ENCODE measurements at regions not wholly inside any gene's neighbourhood (a gene's known extent, or its start where the extent isn't known, plus 50 kb on each side); places are given as distances from the start of the nearest gene placed in this dataset.

DNA sequence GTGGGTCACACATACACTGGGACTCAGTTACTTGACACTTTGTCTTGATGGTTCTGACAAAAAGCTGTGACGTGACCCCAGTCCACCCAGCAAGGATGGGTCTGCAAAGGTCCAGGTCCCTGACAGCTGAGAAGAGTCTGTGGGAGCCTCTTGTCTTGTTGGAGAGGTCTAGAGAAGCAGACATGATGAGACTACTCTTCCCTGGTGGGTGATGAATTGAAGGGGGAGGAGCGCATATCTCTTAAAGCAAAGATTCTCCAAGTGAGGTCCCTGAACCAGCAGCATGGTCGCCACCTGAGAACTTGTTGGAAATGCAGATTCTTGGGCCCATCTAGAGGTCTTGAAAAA is 78.5 kb upstream of the MEDAG start:
- TF ChIP-seq, protein P1, sequence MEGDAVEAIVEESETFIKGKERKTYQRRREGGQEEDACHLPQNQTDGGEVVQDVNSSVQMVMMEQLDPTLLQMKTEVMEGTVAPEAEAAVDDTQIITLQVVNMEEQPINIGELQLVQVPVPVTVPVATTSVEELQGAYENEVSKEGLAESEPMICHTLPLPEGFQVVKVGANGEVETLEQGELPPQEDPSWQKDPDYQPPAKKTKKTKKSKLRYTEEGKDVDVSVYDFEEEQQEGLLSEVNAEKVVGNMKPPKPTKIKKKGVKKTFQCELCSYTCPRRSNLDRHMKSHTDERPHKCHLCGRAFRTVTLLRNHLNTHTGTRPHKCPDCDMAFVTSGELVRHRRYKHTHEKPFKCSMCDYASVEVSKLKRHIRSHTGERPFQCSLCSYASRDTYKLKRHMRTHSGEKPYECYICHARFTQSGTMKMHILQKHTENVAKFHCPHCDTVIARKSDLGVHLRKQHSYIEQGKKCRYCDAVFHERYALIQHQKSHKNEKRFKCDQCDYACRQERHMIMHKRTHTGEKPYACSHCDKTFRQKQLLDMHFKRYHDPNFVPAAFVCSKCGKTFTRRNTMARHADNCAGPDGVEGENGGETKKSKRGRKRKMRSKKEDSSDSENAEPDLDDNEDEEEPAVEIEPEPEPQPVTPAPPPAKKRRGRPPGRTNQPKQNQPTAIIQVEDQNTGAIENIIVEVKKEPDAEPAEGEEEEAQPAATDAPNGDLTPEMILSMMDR (conservative IDR thresholded peaks at IDR 0.05; ENCODE audit: low read depth, low read length): no peak
- no peak for DNase-seq (ENCODE audit: low read depth)
- no peak overlapping the region for H3K4me3 ChIP-seq (ENCODE audit: low read length)

DNA sequence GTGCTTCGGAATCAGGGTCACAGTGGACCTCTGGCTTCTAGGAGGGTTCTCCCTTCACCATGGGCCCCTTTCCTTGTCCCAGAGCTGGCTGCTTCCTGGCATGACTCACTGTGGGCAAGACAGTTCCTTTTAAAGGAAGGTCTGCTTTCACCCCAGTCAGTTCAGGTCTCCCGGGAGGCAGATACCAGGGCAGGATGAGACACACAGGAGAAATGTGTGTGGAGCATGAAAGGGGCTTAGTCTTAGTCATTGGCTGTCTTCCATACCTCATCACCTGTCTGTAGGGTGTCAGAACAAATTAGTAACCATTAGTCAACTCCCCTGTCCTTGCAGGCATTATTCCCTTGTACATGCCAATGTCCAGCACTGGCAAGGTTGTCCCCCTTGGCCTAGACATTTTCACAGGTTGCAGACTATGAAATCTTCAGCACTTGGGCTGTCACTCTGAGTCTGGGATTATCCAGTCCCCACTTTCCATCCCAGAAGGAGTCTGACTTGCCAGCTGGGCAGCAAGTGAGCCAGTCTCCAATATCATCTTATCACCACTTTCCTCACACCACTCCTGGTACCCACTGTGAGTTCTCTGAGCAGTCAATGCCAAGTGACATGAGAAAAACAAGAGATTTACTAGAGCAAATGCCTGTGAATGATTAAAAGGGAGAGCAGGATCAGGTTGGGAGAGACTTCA is 76.8 kb upstream of the MEDAG start:
- H3K4me3 ChIP-seq (ENCODE audit: low read length): no peak overlapping the region
- TF ChIP-seq, protein P1 (conservative IDR thresholded peaks at IDR 0.05; ENCODE audit: low read depth, low read length): no peak
- DNase-seq (ENCODE audit: low read depth): no peak

DNA sequence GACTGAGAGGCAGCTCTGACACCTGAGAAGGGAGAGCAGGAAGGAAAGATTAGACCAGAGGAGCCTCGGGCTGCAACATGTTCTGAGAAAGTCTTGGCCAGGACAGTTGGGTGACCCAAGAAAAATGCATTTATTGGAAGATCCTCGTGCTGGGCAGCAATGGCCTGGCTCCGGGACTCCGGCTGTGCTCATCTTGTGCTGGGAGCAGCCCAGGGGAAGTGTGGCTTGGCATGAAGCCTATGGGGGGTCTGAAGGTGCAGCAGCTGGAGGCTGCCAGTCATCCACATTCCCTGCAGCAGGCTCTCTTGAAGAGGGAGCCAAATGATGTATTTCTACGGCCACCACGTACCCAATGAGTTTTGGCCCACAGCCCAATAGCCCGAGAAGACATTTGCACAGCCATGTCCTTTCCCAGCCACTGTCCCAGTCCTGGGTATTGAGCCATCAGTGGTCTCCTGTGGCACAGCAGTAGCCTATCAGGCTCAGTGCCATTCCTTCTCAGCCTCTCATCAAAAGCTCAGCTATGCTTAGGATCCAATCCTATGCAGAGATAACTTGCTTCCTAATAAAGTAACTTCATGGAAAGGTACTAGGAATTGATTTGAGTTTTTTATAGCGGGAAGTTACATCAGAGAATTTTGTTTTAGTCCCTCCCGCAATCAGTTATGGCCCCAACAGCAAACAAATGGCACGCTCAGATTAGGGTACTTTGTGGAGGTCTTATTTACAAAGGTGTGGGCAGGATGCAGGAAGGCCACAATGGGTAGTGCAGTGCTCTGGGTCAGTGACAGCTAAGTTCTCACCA is 76.0 kb upstream of the MEDAG start:
- H3K4me3 ChIP-seq (ENCODE audit: low read length): no peak overlapping the region
- DNase-seq (ENCODE audit: low read depth): no peak
- TF ChIP-seq, protein P1 (conservative IDR thresholded peaks at IDR 0.05; ENCODE audit: low read depth, low read length): no peak

DNA sequence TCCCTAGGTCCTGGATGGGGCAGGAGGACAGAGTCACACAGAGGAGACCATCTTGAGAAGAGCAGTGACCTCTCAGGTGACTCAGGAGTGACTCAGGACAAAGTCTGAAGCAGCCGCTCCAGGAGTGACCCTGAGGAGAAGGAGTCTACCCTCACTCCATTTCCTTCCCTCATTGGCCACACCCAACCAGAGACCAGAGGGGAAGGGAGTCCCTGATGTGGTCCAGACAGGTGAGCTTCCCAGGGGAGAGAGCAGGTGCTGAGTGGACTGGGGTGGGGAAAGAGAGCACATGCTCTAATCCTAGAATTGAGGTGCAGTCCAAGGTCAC is 75.5 kb upstream of the MEDAG start:
- DNase-seq (ENCODE audit: low read depth): no peak
- TF ChIP-seq, protein P1 (conservative IDR thresholded peaks at IDR 0.05; ENCODE audit: low read depth, low read length): no peak
- H3K4me3 ChIP-seq (ENCODE audit: low read length): no peak overlapping the region

DNA sequence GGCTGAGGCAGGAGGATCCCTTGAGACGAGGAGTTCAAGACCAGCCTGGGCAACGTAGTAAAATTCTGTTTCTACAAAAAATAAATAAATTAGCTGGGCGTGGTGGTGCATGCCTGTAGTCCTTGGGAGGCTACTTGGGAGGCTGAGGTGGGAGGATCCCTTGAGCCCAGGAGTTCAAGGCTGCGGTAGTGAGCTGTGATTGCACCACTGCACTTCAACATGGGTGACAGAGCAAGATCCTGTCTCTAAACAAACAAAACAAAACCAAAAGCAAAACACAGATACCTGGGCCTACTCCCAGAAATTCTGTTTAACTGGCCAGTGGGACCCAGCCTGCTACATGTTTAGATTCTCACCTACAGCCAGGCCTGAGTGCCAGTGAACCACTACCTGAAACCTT is 74.6 kb upstream of the MEDAG start:
- DNase-seq (ENCODE audit: low read depth): no peak
- H3K4me3 ChIP-seq (ENCODE audit: low read length): no peak overlapping the region
- TF ChIP-seq, protein P1 (conservative IDR thresholded peaks at IDR 0.05; ENCODE audit: low read depth, low read length): no peak

DNA sequence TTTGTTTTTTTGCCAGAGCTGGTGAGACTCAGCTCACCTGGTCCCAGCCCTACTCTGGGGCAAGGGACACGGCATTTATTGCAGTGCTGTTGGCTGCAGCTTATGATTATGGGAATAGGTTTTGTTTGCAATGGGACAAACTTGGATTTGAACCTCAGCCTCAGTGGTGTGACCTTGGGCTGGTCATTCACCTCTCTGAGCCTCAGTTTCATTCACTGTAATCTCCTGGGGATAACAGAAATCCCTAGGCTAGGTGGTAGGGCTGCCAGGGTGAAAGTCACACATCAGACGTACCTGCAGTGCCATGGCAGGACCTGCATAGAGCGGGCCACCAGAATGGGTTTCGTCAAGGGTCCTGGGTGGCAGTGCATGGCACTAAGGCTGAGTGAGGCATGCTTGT is 73.7 kb upstream of the MEDAG start:
- no peak overlapping the region for H3K4me3 ChIP-seq (ENCODE audit: low read length)
- DNase-seq (ENCODE audit: low read depth): no peak
- TF ChIP-seq, protein P1 (conservative IDR thresholded peaks at IDR 0.05; ENCODE audit: low read depth, low read length): no peak

DNA sequence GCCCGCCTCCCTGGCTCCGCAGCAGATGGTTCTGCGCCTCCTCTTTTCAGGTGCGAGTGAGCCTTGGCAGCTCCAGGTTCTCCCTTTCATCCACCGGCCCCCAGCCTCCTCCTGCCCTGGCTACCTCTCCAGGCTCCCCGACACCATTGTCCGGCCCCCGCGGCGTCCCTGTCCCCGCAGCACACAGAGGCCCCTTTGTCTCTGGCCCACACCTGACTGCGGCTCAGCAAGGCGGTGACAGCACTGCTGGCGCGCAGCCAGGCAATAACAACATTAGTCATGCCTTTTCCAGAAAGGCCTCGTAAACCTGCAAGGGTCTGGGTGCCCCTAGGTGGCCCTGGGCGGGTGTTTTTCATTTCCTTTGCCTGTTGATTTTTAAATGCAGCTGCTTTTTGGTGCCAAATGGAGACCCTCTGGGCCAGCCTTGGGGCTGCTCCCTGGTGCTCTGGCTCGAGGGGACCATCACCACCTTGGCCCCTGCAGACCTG is 73.2 kb upstream of the MEDAG start:
- no peak overlapping the region for H3K4me3 ChIP-seq (ENCODE audit: low read length)
- peak; percentile 81 for DNase-seq (ENCODE audit: low read depth)
- TF ChIP-seq, protein P1 (conservative IDR thresholded peaks at IDR 0.05; ENCODE audit: low read depth, low read length): peak; percentile 18
